NCI-H2196 (cell line): ENCODE measurements at regions not wholly inside any gene's neighbourhood (a gene's known extent, or its start where the extent isn't known, plus 50 kb on each side); places are given as distances from the start of the nearest gene placed in this dataset.

Experiments
- DNase-seq: peaks from one replicate; lab custom pipeline; 2025; ENCODE audit not compliant: unreplicated experiment; lab: John Stamatoyannopoulos, UW

- no peak for DNase-seq
Measured at GRCh38 chr17:72439893-72440502, 319.2 kb downstream of the SOX9 start.

GRCh38 chr17:72440961-72441360, 320.1 kb downstream of the SOX9 start:
- DNase-seq = no peak

- no peak for DNase-seq
Measured at GRCh38 chr17:72441909-72442308, 321.1 kb downstream of the SOX9 start.

- no peak for DNase-seq
Measured at GRCh38 chr17:72444517-72445054, 323.8 kb downstream of the SOX9 start.

- no peak for DNase-seq
Measured at GRCh38 chr17:72445055-72445991, 324.5 kb downstream of the SOX9 start.

- DNase-seq = no peak
Measured at GRCh38 chr17:72446118-72446517, 325.3 kb downstream of the SOX9 start.

GRCh38 chr17:72446525-72447250, 325.9 kb downstream of the SOX9 start:
- DNase-seq = no peak

GRCh38 chr17:72447251-72447640, 326.4 kb downstream of the SOX9 start:
- peak; percentile 18 for DNase-seq

- DNase-seq = no peak
Measured at GRCh38 chr17:72448019-72448418, 327.2 kb downstream of the SOX9 start.

- DNase-seq = no peak
Measured at GRCh38 chr17:72452286-72453173, 331.7 kb downstream of the SOX9 start.

GRCh38 chr17:72454342-72454741, 333.5 kb downstream of the SOX9 start:
- DNase-seq = no peak

- no peak for DNase-seq
Measured at GRCh38 chr17:72455562-72455961, 334.7 kb downstream of the SOX9 start.

- DNase-seq = no peak
Measured at GRCh38 chr17:72456075-72456474, 335.3 kb downstream of the SOX9 start.

- DNase-seq = no peak
Measured at GRCh38 chr17:72457712-72458111, 336.9 kb downstream of the SOX9 start.

GRCh38 chr17:72458301-72458700, 337.5 kb downstream of the SOX9 start:
- DNase-seq = no peak

GRCh38 chr17:72460711-72461110, 339.9 kb downstream of the SOX9 start:
- no peak for DNase-seq

GRCh38 chr17:72461757-72462156, 340.9 kb downstream of the SOX9 start:
- DNase-seq = no peak

- DNase-seq = no peak
Measured at GRCh38 chr17:72462407-72462806, 341.6 kb downstream of the SOX9 start.

GRCh38 chr17:72462814-72463213, 342.0 kb downstream of the SOX9 start:
- DNase-seq = no peak

GRCh38 chr17:72463287-72464102, 342.7 kb downstream of the SOX9 start:
- no peak for DNase-seq
